ENCODE measurements at regions not wholly inside any gene's neighbourhood (a gene's known extent, or its start where the extent isn't known, plus 50 kb on each side); places are given as distances from the start of the nearest gene placed in this dataset.
A peak's percentile ranks its signal among the peaks of the same experiment; 100 is the strongest.

DNA sequence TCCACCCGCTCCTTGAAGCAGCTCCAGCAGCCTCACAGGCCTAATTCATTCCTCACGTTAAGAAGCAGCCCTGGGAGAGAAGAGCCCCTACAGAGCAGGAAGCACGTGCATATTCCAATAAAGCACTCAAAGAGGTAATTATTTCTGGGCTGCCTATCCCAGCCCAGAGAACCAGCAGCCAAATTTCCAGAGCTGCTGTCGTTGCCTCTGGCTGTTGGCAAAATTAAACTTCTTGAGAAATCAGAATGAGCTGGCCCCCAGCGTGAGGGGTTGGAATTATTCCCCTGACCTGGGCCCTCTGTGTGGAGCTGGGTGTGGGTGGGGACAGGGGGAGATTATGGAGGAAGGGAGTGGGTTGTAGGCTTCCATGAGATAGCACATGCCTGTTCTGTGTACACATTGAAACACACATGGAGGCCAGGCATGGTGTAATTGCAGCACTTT, 86.8 kb upstream of the HSPA9 start:
- H3K27me3 ChIP-seq (ENCODE audit: control insufficient read depth in 3 of 3, insufficient read depth in 3 of 3, low read length in 2 of 3) = no peaks in the 10 kb centered on the region
- ATAC-seq (ENCODE audit: insufficient read depth, low FRiP score) (no peak), DNase-seq (peak in 1 of 3 donors; percentile 48)
- peaks cover 0 to 6% (median 0%) of the 10 kb centered on the region in 5 donors for H3K4me1 ChIP-seq (ENCODE audit: control insufficient read depth in 5 of 5, insufficient read depth in 5 of 5, low read length in 5 of 5)
- H3K4me3 ChIP-seq = no peak overlapping the region
- TF ChIP-seq, protein P1, sequence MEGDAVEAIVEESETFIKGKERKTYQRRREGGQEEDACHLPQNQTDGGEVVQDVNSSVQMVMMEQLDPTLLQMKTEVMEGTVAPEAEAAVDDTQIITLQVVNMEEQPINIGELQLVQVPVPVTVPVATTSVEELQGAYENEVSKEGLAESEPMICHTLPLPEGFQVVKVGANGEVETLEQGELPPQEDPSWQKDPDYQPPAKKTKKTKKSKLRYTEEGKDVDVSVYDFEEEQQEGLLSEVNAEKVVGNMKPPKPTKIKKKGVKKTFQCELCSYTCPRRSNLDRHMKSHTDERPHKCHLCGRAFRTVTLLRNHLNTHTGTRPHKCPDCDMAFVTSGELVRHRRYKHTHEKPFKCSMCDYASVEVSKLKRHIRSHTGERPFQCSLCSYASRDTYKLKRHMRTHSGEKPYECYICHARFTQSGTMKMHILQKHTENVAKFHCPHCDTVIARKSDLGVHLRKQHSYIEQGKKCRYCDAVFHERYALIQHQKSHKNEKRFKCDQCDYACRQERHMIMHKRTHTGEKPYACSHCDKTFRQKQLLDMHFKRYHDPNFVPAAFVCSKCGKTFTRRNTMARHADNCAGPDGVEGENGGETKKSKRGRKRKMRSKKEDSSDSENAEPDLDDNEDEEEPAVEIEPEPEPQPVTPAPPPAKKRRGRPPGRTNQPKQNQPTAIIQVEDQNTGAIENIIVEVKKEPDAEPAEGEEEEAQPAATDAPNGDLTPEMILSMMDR (IDR thresholded peaks at IDR 0.05; ENCODE audit: control extremely low read depth, extremely low read depth) = no peak
- 62 to 67% methylated on average over 5 of the region's 5 CpGs for WGBS, 2 donors
- no peaks in the 10 kb centered on the region for H3K9me3 ChIP-seq (ENCODE audit: control insufficient read depth in 4 of 4, insufficient read depth in 3 of 4, low read length in 3 of 4)
- H3K36me3 ChIP-seq (ENCODE audit: control insufficient read depth in 4 of 4, insufficient read depth in 4 of 4, low read length in 4 of 4) = no peaks in the 10 kb centered on the region
- no peak overlapping the region for H3K9ac ChIP-seq (ENCODE audit: insufficient read depth in 1 of 2, low read length in 2 of 2)
- no peak overlapping the region for H3K27ac ChIP-seq (ENCODE audit: low read depth in 1 of 2, low read length in 1 of 2)

DNA sequence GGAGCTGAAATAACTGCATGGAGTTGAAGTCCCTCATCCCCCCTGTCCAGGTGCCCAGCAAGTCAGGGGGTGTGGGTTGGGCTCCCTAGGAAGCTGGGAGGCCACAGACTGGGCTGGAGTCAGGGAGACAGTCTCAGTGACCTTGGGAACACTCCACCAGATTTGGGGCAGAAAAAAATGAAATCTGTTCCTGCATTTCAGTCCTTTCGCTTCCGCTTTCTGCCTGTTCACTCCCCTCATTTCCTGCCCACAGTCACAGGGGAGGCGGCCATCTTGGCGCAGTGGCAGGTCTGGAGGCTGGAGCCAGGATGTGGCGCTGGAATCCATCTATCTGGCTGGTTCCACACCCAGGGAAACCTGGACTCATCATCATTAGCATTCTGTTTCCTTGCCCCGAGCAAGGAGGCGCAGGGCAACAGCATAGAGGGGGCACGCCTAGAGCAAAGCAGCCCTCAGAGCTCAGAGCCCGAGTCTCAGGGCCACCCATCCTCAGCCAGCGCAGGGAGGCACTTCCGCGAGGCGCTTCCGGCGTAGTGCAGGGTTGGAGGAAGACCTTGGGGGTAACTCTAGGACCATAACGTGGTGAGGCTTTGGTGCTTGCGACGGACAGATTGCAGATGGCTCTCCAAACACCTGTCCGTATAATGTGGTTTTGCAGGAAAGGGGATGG, 86.2 kb upstream of the HSPA9 start:
- Histone ChIP-seq H3K9me3 (ENCODE audit: control insufficient read depth in 4 of 4, insufficient read depth in 3 of 4, low read length in 3 of 4) (no peaks in the 10 kb centered on the region), H3K9ac (ENCODE audit: insufficient read depth in 1 of 2, low read length in 2 of 2) (no peak overlapping the region), H3K27me3 (ENCODE audit: control insufficient read depth in 3 of 3, insufficient read depth in 3 of 3, low read length in 2 of 3) (no peaks in the 10 kb centered on the region), H3K4me3 (no peak overlapping the region), H3K4me1 (ENCODE audit: control insufficient read depth in 5 of 5, insufficient read depth in 5 of 5, low read length in 5 of 5) (peaks cover 0 to 6% (median 0%) of the 10 kb centered on the region in 5 donors), H3K27ac (ENCODE audit: low read depth in 1 of 2, low read length in 1 of 2) (no peak overlapping the region), H3K36me3 (ENCODE audit: control insufficient read depth in 4 of 4, insufficient read depth in 4 of 4, low read length in 4 of 4) (no peaks in the 10 kb centered on the region)
- ATAC-seq (ENCODE audit: insufficient read depth, low FRiP score) (no peak), DNase-seq (no peak)
- 85 to 88% methylated on average over 19 of the region's 19 CpGs for WGBS, 2 donors
- TF ChIP-seq, protein P1 (IDR thresholded peaks at IDR 0.05; ENCODE audit: control extremely low read depth, extremely low read depth) = no peak

DNA sequence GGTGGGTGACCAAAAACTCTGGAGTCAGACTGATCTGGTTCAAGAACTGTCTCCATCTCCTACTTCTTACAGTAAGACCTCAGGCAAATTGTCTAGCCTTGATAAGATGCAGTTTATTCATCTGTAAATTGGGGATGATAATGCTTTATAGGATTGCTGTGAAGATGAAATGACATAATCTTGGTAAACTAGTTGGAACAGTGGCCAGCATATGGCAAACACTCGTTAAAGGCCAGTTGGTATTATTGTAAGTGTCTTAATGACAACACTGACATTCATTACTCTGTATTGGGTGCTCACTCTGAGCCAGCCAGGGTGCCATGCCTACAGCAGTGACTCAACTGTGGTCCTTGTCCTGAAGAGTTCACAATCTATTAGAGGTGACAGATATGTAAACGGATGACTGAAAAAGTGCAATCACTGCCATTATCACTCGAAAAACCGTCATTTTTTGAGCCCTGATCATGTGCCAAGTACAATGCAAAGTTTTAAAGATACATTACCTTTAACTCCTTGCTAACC, 84.9 kb upstream of the HSPA9 start:
- Histone ChIP-seq H3K27me3 (ENCODE audit: control insufficient read depth in 3 of 3, insufficient read depth in 3 of 3, low read length in 2 of 3) (no peaks in the 10 kb centered on the region), H3K36me3 (ENCODE audit: control insufficient read depth in 4 of 4, insufficient read depth in 4 of 4, low read length in 4 of 4) (no peaks in the 10 kb centered on the region), H3K4me3 (no peak overlapping the region), H3K9ac (ENCODE audit: insufficient read depth in 1 of 2, low read length in 2 of 2) (no peak overlapping the region), H3K4me1 (ENCODE audit: control insufficient read depth in 5 of 5, insufficient read depth in 5 of 5, low read length in 5 of 5) (peaks cover 0 to 6% (median 0%) of the 10 kb centered on the region in 5 donors), H3K9me3 (ENCODE audit: control insufficient read depth in 4 of 4, insufficient read depth in 3 of 4, low read length in 3 of 4) (no peaks in the 10 kb centered on the region), H3K27ac (ENCODE audit: low read depth in 1 of 2, low read length in 1 of 2) (no peak overlapping the region)
- ATAC-seq (ENCODE audit: insufficient read depth, low FRiP score) (no peak), DNase-seq (no peak)
- WGBS, 2 donors = 62 to 77% methylated on average over 4 of the region's 4 CpGs
- TF ChIP-seq, protein P1 (IDR thresholded peaks at IDR 0.05; ENCODE audit: control extremely low read depth, extremely low read depth) = no peak

Measured in lung (tissue), 11 donors.